ENCODE measurements at regions not wholly inside any gene's neighbourhood (a gene's known extent, or its start where the extent isn't known, plus 50 kb on each side); places are given as distances from the start of the nearest gene placed in this dataset.

DNA sequence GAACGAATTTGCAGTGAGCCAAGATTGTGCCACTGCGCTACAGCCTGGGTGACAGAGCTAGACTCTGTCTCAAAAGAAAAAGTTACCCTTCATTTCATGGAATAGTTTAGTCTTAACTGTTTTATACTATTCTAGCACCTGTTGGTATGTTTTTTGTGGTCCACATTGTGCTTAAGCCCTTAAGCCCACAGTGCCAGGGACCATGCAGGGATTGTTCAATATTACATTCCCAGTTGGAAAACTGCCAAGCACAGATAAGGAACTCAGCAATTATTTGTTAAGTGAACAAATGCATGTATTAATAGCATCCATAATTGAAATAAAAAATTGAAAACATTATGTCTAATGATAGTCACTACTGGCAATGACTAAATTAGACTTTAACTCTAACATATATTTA, 193.5 kb downstream of the PCDH17 start:
- Histone ChIP-seq H3K4me1 (ENCODE audit: insufficient read depth, low read length) (no peaks in the 10 kb centered on the region), H3K27ac (ENCODE audit: low read depth, low read length) (no peak overlapping the region), H3K27me3 (ENCODE audit: insufficient read depth, low read length) (no peaks in the 10 kb centered on the region), H3K9me3 (ENCODE audit: control insufficient read depth in 1 of 2, low read length in 2 of 2) (no peaks in the 10 kb centered on the region), H3K4me3 (ENCODE audit: low read length in 2 of 2) (no peak overlapping the region), H3K36me3 (ENCODE audit: insufficient read depth, low read length) (no peaks in the 10 kb centered on the region)
- ChIA-PET POLR2A (ENCODE audit: partially characterized antibody) (no interaction called here), CTCF (ENCODE audit: partially characterized antibody) (no interaction called here)
- Mint-ChIP-seq H3K4me1 (no peaks in the 10 kb centered on the region), H3K36me3 (no peaks in the 10 kb centered on the region), H3K27ac (no peak overlapping the region), H3K9me3 (peaks cover 0 to 18% (median 3%) of the 10 kb centered on the region in 8 donors), H3K4me3 (no peak overlapping the region), H3K27me3 (no peaks in the 10 kb centered on the region)
- intact Hi-C loops (cut with micrococcal nuclease), result no loop called here
- DNase-seq, result no peak

DNA sequence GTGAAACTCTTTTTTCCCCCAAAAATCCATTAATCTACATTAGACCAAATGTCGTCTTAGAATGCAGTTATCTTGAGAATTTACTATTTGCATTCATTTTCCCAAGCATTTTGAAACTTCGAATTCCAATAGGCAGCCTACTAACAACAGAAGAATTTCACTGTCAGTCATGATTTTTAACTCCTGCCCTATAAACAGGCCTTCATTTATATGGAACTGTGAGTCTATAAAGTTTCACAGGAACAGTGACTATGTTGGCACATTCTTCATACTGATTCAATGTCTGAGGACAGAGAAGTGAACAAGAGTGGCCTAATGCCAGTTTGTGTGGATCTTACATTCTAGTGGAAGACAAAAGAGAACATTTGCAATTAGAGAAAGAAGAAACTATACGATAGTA, 198.0 kb downstream of the PCDH17 start:
- H3K27me3 ChIP-seq (ENCODE audit: insufficient read depth, low read length), result no peaks in the 10 kb centered on the region
- DNase-seq, result no peak
- H3K9me3 Mint-ChIP-seq, result peaks cover 0 to 14% (median 6%) of the 10 kb centered on the region in 8 donors
- H3K36me3 Mint-ChIP-seq, result no peaks in the 10 kb centered on the region
- H3K27me3 Mint-ChIP-seq, result no peaks in the 10 kb centered on the region
- H3K36me3 ChIP-seq (ENCODE audit: insufficient read depth, low read length), result no peaks in the 10 kb centered on the region
- CTCF ChIA-PET (ENCODE audit: partially characterized antibody), result no interaction called here
- POLR2A ChIA-PET (ENCODE audit: partially characterized antibody), result no interaction called here
- no peaks in the 10 kb centered on the region for H3K4me1 Mint-ChIP-seq
- no peak overlapping the region for H3K27ac Mint-ChIP-seq
- H3K4me3 ChIP-seq (ENCODE audit: low read length in 2 of 2), result no peak overlapping the region
- H3K4me3 Mint-ChIP-seq, result no peak overlapping the region
- no peaks in the 10 kb centered on the region for H3K4me1 ChIP-seq (ENCODE audit: insufficient read depth, low read length)
- H3K9me3 ChIP-seq (ENCODE audit: control insufficient read depth in 1 of 2, low read length in 2 of 2), result no peaks in the 10 kb centered on the region
- no peak overlapping the region for H3K27ac ChIP-seq (ENCODE audit: low read depth, low read length)
- intact Hi-C loops (cut with micrococcal nuclease), result no loop called here

DNA sequence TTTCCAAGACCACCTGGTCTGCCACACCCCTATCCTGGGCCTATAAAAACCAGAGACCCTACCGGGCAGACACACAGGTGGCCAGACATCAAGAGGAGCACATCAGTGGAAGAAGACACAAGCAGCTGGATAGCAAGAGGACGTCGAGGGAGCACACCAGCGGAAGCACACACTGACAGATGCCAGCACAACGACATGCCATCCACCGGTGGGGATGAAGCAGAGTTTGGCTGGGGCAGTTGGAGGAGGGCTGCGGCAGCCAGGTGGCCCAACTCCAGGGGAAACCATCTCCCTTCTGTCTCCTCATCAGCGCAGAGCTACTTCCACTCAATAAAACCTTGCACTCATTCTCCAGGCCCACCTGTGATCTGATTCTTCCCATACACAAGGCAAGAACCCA, 200.6 kb downstream of the PCDH17 start:
- Mint-ChIP-seq H3K36me3 (no peaks in the 10 kb centered on the region), H3K9me3 (peaks cover 0 to 16% (median 7%) of the 10 kb centered on the region in 8 donors), H3K27me3 (no peaks in the 10 kb centered on the region), H3K4me1 (no peaks in the 10 kb centered on the region), H3K27ac (no peak overlapping the region), H3K4me3 (no peak overlapping the region)
- Histone ChIP-seq H3K27ac (ENCODE audit: low read depth, low read length) (no peak overlapping the region), H3K4me1 (ENCODE audit: insufficient read depth, low read length) (no peaks in the 10 kb centered on the region), H3K27me3 (ENCODE audit: insufficient read depth, low read length) (no peaks in the 10 kb centered on the region), H3K36me3 (ENCODE audit: insufficient read depth, low read length) (no peaks in the 10 kb centered on the region), H3K9me3 (ENCODE audit: control insufficient read depth in 1 of 2, low read length in 2 of 2) (no peaks in the 10 kb centered on the region), H3K4me3 (ENCODE audit: low read length in 2 of 2) (no peak overlapping the region)
- CTCF ChIA-PET (ENCODE audit: partially characterized antibody), result no interaction called here
- no peak for DNase-seq
- POLR2A ChIA-PET (ENCODE audit: partially characterized antibody), result no interaction called here
- intact Hi-C loops (cut with micrococcal nuclease), result no loop called here

DNA sequence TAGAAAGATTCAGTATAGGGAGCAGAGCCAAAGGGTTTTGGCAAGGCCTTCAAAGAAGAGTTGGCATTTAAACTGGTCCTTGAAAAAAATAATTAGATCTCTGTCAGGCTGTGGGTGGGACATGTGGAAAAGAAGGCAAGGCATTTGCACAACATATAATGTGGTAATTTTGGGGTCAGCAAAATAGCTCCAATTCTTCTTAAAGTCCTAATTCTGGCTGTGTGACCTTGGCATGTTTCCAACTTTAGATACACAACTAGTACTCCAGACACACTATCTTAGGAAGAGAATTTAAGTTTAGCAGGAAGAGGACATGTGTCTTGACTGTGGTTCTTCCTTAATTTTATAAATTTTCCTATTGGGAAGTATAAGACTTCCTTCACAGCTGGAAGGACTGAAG, 206.3 kb downstream of the PCDH17 start:
- H3K27ac Mint-ChIP-seq, result no peak overlapping the region
- H3K36me3 ChIP-seq (ENCODE audit: insufficient read depth, low read length), result no peaks in the 10 kb centered on the region
- no peaks in the 10 kb centered on the region for H3K36me3 Mint-ChIP-seq
- H3K4me3 ChIP-seq (ENCODE audit: low read length in 2 of 2), result no peak overlapping the region
- ChIA-PET CTCF (ENCODE audit: partially characterized antibody) (no interaction called here), POLR2A (ENCODE audit: partially characterized antibody) (no interaction called here)
- H3K27me3 Mint-ChIP-seq, result no peaks in the 10 kb centered on the region
- no peak overlapping the region for H3K4me3 Mint-ChIP-seq
- intact Hi-C loops (cut with micrococcal nuclease), result no loop called here
- H3K4me1 Mint-ChIP-seq, result no peaks in the 10 kb centered on the region
- DNase-seq, result no peak
- H3K9me3 ChIP-seq (ENCODE audit: control insufficient read depth in 1 of 2, low read length in 2 of 2), result no peaks in the 10 kb centered on the region
- H3K27me3 ChIP-seq (ENCODE audit: insufficient read depth, low read length), result no peaks in the 10 kb centered on the region
- no peak overlapping the region for H3K27ac ChIP-seq (ENCODE audit: low read depth, low read length)
- H3K4me1 ChIP-seq (ENCODE audit: insufficient read depth, low read length), result no peaks in the 10 kb centered on the region
- peaks cover 0 to 16% (median 6%) of the 10 kb centered on the region in 8 donors for H3K9me3 Mint-ChIP-seq

DNA sequence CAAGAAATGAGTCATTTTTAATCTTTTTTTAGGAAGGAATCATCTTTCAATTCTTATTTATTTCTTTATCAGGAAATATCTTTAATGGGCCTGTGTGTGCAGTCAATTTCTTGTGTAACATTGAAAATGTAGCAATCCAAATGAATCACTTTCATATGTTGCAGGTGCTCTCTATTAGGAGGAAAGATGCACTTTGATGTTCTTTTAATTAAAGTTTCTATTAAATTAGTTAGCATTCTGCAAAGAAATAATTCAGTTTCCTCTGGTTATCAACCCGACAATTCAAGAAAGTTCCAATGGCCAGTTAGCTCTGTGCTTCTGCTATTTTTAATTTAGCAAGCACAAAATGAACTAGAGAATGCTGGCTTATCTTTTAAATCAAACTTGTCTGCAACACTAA, 212.0 kb downstream of the PCDH17 start:
- DNase-seq, result no peak
- Mint-ChIP-seq H3K27me3 (no peaks in the 10 kb centered on the region), H3K9me3 (peaks cover 0 to 28% (median 20%) of the 10 kb centered on the region in 8 donors), H3K4me1 (no peaks in the 10 kb centered on the region), H3K27ac (no peak overlapping the region), H3K4me3 (no peak overlapping the region), H3K36me3 (peaks cover 0 to 4% of the 10 kb centered on the region in 2 donors)
- intact Hi-C loops (cut with micrococcal nuclease), result no loop called here
- H3K27ac ChIP-seq (ENCODE audit: low read depth, low read length), result no peak overlapping the region
- ChIA-PET POLR2A (ENCODE audit: partially characterized antibody) (no interaction called here), CTCF (ENCODE audit: partially characterized antibody) (interaction anchor here (0.7 kb wide), 1 partner anchor 401 kb away, joined by 4 read pairs; no protein-coding TSS in a partner anchor)
- no peak overlapping the region for H3K4me3 ChIP-seq (ENCODE audit: low read length in 2 of 2)
- H3K27me3 ChIP-seq (ENCODE audit: insufficient read depth, low read length), result no peaks in the 10 kb centered on the region
- H3K36me3 ChIP-seq (ENCODE audit: insufficient read depth, low read length), result no peaks in the 10 kb centered on the region
- H3K4me1 ChIP-seq (ENCODE audit: insufficient read depth, low read length), result no peaks in the 10 kb centered on the region
- no peaks in the 10 kb centered on the region for H3K9me3 ChIP-seq (ENCODE audit: control insufficient read depth in 1 of 2, low read length in 2 of 2)

DNA sequence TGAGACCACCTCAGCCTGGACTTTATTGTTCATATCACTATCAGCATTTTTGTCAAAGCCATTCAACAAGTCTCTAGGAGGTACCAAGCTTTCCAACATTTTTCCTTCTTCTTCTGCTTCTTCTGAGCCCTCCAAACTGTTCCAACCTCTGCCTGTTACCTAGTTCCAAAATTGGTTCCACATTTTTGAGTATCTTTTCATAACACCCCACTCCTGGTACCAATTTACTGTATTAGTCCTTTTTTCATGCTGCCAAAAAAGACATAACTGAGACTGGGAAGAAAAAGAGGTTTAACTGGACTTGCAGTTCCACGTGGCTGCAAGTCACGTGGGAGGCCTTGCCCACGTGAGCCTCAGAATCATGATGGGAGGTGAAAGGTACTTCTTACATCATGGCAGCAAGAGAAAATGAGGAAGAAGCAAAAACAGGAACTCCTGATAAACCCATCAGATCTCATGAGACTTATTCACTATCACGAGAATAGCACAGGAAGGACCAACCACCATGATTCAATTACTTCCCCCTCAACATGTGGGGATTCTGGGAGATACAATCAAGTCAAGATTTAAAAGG, 215.1 kb downstream of the PCDH17 start:
- H3K4me3 ChIP-seq (ENCODE audit: low read length in 2 of 2), result no peak overlapping the region
- intact Hi-C loops (cut with micrococcal nuclease), result no loop called here
- ChIA-PET CTCF (ENCODE audit: partially characterized antibody) (no interaction called here), POLR2A (ENCODE audit: partially characterized antibody) (no interaction called here)
- Mint-ChIP-seq H3K27ac (no peak overlapping the region), H3K9me3 (peaks cover 0 to 36% (median 23%) of the 10 kb centered on the region in 8 donors), H3K4me1 (no peaks in the 10 kb centered on the region), H3K27me3 (no peaks in the 10 kb centered on the region), H3K36me3 (peaks cover 0 to 4% of the 10 kb centered on the region in 2 donors), H3K4me3 (no peak overlapping the region)
- DNase-seq, result no peak
- H3K4me1 ChIP-seq (ENCODE audit: insufficient read depth, low read length), result no peaks in the 10 kb centered on the region
- no peaks in the 10 kb centered on the region for H3K36me3 ChIP-seq (ENCODE audit: insufficient read depth, low read length)
- no peaks in the 10 kb centered on the region for H3K27me3 ChIP-seq (ENCODE audit: insufficient read depth, low read length)
- no peak overlapping the region for H3K27ac ChIP-seq (ENCODE audit: low read depth, low read length)
- H3K9me3 ChIP-seq (ENCODE audit: control insufficient read depth in 1 of 2, low read length in 2 of 2), result no peaks in the 10 kb centered on the region

DNA sequence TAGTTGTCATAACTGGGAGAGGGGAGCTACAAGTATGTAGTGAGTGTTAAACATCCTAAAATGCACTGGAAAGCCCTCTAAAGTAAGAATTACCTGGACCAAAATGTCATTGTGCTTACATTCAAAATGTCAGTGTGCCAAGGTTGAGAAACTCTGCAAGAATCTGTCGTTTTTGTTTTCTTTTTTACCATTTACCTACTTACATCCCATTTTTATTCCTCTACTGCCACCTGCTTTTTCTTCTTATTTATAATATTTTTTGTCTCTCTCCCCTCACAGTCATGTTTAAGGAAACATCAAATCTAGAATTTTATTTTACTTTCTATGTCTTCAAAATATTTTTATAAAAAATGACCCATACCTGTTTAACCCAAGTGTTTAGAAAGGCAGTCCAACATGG, 226.4 kb downstream of the PCDH17 start:
- CTCF ChIA-PET (ENCODE audit: partially characterized antibody), result no interaction called here
- POLR2A ChIA-PET (ENCODE audit: partially characterized antibody), result no interaction called here
- no peaks in the 10 kb centered on the region for H3K27me3 Mint-ChIP-seq

DNA sequence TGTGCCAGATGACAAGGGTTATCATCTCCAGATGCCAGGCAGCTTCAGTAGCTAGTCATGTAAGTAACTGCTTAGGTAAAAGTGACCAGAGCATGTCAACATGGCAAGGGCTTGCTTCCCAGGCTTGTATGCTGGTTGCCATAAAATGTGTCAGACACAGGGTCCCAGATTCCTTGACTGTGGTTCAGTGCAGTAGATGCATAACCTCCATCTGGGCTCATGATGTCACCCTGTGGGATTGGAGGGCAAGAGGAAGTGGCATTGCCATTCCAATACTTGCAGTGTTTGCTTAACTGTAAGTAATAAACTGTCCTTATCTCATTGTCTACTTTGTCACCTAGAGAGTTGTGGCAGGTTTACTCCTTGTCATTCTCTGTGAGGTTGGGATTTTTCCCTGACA, 226.8 kb downstream of the PCDH17 start:
- Histone ChIP-seq H3K27ac (ENCODE audit: low read depth, low read length) (no peak overlapping the region), H3K36me3 (ENCODE audit: insufficient read depth, low read length) (no peaks in the 10 kb centered on the region), H3K4me1 (ENCODE audit: insufficient read depth, low read length) (no peaks in the 10 kb centered on the region), H3K9me3 (ENCODE audit: control insufficient read depth in 1 of 2, low read length in 2 of 2) (no peaks in the 10 kb centered on the region), H3K27me3 (ENCODE audit: insufficient read depth, low read length) (no peaks in the 10 kb centered on the region), H3K4me3 (ENCODE audit: low read length in 2 of 2) (no peak overlapping the region)
- DNase-seq, result no peak
- CTCF ChIA-PET (ENCODE audit: partially characterized antibody), result no interaction called here
- POLR2A ChIA-PET (ENCODE audit: partially characterized antibody), result no interaction called here
- intact Hi-C loops (cut with micrococcal nuclease), result no loop called here
- H3K4me3 Mint-ChIP-seq, result no peak overlapping the region
- no peaks in the 10 kb centered on the region for H3K27me3 Mint-ChIP-seq
- no peak overlapping the region for H3K27ac Mint-ChIP-seq
- peaks cover 0 to 4% (median under 1%) of the 10 kb centered on the region in 8 donors for H3K9me3 Mint-ChIP-seq
- H3K36me3 Mint-ChIP-seq, result no peaks in the 10 kb centered on the region
- H3K4me1 Mint-ChIP-seq, result no peaks in the 10 kb centered on the region

More for the DNA sequence above, 226.4 kb downstream of the PCDH17 start:
- Histone ChIP-seq H3K27ac (ENCODE audit: low read depth, low read length) (no peak overlapping the region), H3K9me3 (ENCODE audit: control insufficient read depth in 1 of 2, low read length in 2 of 2) (no peaks in the 10 kb centered on the region), H3K36me3 (ENCODE audit: insufficient read depth, low read length) (no peaks in the 10 kb centered on the region), H3K27me3 (ENCODE audit: insufficient read depth, low read length) (no peaks in the 10 kb centered on the region), H3K4me3 (ENCODE audit: low read length in 2 of 2) (no peak overlapping the region), H3K4me1 (ENCODE audit: insufficient read depth, low read length) (no peaks in the 10 kb centered on the region)
- Mint-ChIP-seq H3K4me3 (no peak overlapping the region), H3K4me1 (no peaks in the 10 kb centered on the region), H3K36me3 (no peaks in the 10 kb centered on the region), H3K27ac (no peak overlapping the region), H3K9me3 (peaks cover 0 to 4% (median 0%) of the 10 kb centered on the region in 8 donors)
- DNase-seq, result no peak
- intact Hi-C loops (cut with micrococcal nuclease), result no loop called here

Measured in CD4-positive, alpha-beta memory T cell (primary cell).